Lower leg skin (tissue), 4 donors: ENCODE measurements at regions not wholly inside any gene's neighbourhood (a gene's known extent, or its start where the extent isn't known, plus 50 kb on each side); places are given as distances from the start of the nearest gene placed in this dataset.

Experiments used
- DNase-seq, 2 donors: peaks; one replicate each; pipeline ENCODE4 v3.0.0-alpha.2; 2019; ENCODE audit warnings: low spot score in 2 of 2
- H3K4me3 ChIP-seq: fragments of 200-600 bp; sonication (generic); 2 replicates; pipeline ENCODE4 v1.5.1; 2017; ENCODE audit warnings: mild to moderate bottlenecking, low read depth; ENCODE audit not compliant: poor library complexity, severe bottlenecking
- CTCF ChIP-seq, 3 donors: fragments of 450-650 bp; IDR thresholded peaks; one replicate each; pipeline ENCODE4 v1.5.1; 2016; ENCODE audit warnings: antibody characterized with exemption in 3 of 3, mild to moderate bottlenecking in 3 of 3, moderate library complexity in 2 of 3
- POLR2A ChIP-seq, 2 donors: fragments of 450-650 bp; IDR thresholded peaks; one replicate each; pipeline ENCODE4 v1.6.1; 2016 to 2017; ENCODE audit warnings: antibody characterized with exemption in 2 of 2, mild to moderate bottlenecking in 1 of 2, moderate library complexity in 1 of 2
- WGBS, 2 donors: methylation state at CpG; one replicate each; pipeline ENCODE4 v1.1.5; 2018; 5-methylcytosine and 5-hydroxymethylcytosine counted together
- intact Hi-C: fragments of 100-400 bp; cut with DNase I; formaldehyde crosslinking; loops from one replicate; pipeline ENCODE4 v1.15.0; 2023; ENCODE audit warnings: low total_unique reads

DNA sequence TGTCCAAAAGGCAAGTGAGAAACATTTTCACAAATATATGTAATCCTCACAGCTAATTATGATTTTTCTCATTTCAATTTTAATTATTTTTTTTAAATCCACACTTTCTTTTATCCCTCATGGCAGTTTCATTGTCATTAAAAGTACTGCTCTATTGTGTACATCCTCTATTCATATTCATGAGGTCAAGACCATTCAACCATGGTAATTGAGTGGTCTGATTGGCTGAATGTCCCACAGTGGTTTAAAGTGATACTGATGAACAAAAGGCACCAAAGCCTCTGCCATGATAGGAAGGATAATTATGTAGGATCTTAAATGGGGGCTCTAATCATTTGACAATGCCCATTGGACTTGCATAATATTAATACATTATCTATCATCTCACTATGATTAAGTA, 108.4 kb upstream of the EPHA4 start:
- no peak for DNase-seq
- TF ChIP-seq CTCF (IDR thresholded peaks at IDR 0.05) (no peak), POLR2A (IDR thresholded peaks at IDR 0.05) (no peak)
- intact Hi-C loops, result no loop called here
- no peak overlapping the region for H3K4me3 ChIP-seq

GRCh38 chr2:221677688-221678087, 105.6 kb upstream of the EPHA4 start:
- DNase-seq, result no peak
- intact Hi-C loops, result no loop called here

GRCh38 chr2:221676566-221677172, 104.6 kb upstream of the EPHA4 start:
- H3K4me3 ChIP-seq, result no peak overlapping the region
- TF ChIP-seq CTCF (IDR thresholded peaks at IDR 0.05) (no peak), POLR2A (IDR thresholded peaks at IDR 0.05) (no peak)
- intact Hi-C loops, result no loop called here
- 80 to 91% methylated on average over 6 of the region's 6 CpGs for WGBS, 2 donors
- no peak for DNase-seq

More at GRCh38 chr2:221677688-221678087, 105.6 kb upstream of the EPHA4 start:
- no peak overlapping the region for H3K4me3 ChIP-seq
- TF ChIP-seq POLR2A (IDR thresholded peaks at IDR 0.05), result no peak
- no peak for TF ChIP-seq CTCF (IDR thresholded peaks at IDR 0.05)
- WGBS, 2 donors, result 64 to 76% methylated on average over 1 of the region's 1 CpG

DNA sequence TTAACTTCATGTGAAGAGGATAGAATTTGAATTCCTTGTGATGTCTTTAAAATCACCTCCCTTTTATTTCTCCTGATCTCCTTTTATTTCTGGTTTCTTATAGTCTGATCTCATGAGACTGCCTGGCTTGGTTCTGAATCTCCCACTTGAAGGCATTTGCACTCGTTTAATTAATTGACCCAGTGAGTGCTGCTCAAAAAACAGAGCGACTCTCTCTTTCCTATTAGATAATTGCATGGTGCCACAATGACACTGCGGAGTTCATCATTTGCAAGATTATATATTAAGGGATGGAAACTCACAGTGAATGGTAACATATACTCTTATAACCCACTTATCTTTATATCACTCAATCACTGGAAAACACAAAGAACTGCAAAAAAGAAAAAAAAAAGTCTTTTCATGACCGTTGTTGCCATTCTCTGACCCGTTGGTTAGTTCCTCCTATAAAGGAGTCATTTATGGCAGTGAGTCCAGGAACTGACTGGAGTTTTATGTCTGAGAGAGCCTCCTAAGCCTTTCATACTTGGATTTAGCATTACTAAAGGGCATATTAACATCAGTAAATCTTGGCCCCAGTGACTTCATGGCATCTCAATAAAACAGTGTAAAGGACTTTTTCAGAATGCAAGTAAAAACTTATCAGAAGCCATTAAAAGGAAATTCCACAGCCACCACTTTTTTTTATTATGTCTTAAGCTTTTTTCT, 103.3 kb upstream of the EPHA4 start:
- WGBS, 2 donors, result 47 to 51% methylated on average over 5 of the region's 5 CpGs
- H3K4me3 ChIP-seq, result no peak overlapping the region
- TF ChIP-seq CTCF (IDR thresholded peaks at IDR 0.05) (no peak), POLR2A (IDR thresholded peaks at IDR 0.05) (no peak)
- no peak for DNase-seq
- intact Hi-C loops, result no loop called here

- DNase-seq, result no peak
- TF ChIP-seq CTCF (IDR thresholded peaks at IDR 0.05), result no peak
- TF ChIP-seq POLR2A (IDR thresholded peaks at IDR 0.05), result no peak
- intact Hi-C loops, result no loop called here
- H3K4me3 ChIP-seq, result no peak overlapping the region
- WGBS, 2 donors, result 86 to 88% methylated on average over 4 of the region's 4 CpGs
Measured at GRCh38 chr2:221674446-221674845, 102.3 kb upstream of the EPHA4 start.

GRCh38 chr2:221673248-221673647, 101.1 kb upstream of the EPHA4 start:
- no peak overlapping the region for H3K4me3 ChIP-seq
- intact Hi-C loops, result no loop called here
- WGBS, 2 donors, result 49 to 61% methylated on average over 1 of the region's 1 CpG
- DNase-seq, result no peak
- no peak for TF ChIP-seq POLR2A (IDR thresholded peaks at IDR 0.05)
